Gastrocnemius medialis (tissue), 4 donors: ENCODE measurements at regions not wholly inside any gene's neighbourhood (a gene's known extent, or its start where the extent isn't known, plus 50 kb on each side); places are given as distances from the start of the nearest gene placed in this dataset.

Experiments used
- POLR2A ChIP-seq, 2 donors: fragments of 450-650 bp; IDR thresholded peaks; one replicate each; pipeline ENCODE4 v1.6.1; 2017; ENCODE audit warnings: antibody characterized with exemption in 2 of 2, mild to moderate bottlenecking in 2 of 2, moderate library complexity in 2 of 2
- TF ChIP-seq, protein P1 (sequence below), 5 experiments: fragments of 450-650 bp in 3 of 5; fragments of 200-600 bp in 2 of 5; sonication (generic) in 2 of 5; IDR thresholded peaks in 4 of 5; conservative IDR thresholded peaks in 1 of 5; 1 replicate in 4 of 5; 2 replicates in 1 of 5; pipeline ENCODE4 v1.5.1; 2016 to 2019; ENCODE audit warnings: antibody characterized with exemption in 5 of 5, mild to moderate bottlenecking in 3 of 5, moderate library complexity in 3 of 5

DNA sequence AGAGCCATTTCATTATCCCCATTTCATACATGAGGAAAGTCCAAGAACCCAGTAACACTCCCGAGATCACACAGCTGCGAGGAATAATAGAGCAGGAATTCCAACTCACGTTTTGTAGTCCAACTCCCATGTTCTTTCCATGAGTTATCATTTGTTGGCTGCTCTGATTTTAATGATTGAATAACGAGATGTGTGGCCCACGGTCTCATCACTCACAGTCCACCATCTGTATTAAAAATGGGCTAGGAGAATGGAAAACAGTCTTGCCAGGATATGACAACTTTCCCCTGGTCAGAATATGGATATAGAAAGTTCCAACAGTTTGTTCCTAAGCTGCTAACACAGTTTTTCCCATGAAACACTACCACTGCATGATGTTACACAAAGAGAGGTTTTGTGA lies 147.5 kb downstream of the METTL4 start:
- no peak for TF ChIP-seq POLR2A (IDR thresholded peaks at IDR 0.05)
- TF ChIP-seq, protein P1, sequence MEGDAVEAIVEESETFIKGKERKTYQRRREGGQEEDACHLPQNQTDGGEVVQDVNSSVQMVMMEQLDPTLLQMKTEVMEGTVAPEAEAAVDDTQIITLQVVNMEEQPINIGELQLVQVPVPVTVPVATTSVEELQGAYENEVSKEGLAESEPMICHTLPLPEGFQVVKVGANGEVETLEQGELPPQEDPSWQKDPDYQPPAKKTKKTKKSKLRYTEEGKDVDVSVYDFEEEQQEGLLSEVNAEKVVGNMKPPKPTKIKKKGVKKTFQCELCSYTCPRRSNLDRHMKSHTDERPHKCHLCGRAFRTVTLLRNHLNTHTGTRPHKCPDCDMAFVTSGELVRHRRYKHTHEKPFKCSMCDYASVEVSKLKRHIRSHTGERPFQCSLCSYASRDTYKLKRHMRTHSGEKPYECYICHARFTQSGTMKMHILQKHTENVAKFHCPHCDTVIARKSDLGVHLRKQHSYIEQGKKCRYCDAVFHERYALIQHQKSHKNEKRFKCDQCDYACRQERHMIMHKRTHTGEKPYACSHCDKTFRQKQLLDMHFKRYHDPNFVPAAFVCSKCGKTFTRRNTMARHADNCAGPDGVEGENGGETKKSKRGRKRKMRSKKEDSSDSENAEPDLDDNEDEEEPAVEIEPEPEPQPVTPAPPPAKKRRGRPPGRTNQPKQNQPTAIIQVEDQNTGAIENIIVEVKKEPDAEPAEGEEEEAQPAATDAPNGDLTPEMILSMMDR (IDR thresholded peaks at IDR 0.05 in 4 of 5, conservative IDR thresholded peaks at IDR 0.05 in 1 of 5): no peak
